ENCODE measurements at regions not wholly inside any gene's neighbourhood (a gene's known extent, or its start where the extent isn't known, plus 50 kb on each side); places are given as distances from the start of the nearest gene placed in this dataset.
"Not testable (repeated sequence)": the region's sequence is repeated elsewhere in the genome, so short reads cannot be mapped to it uniquely, and the experiment has no call there.

DNA sequence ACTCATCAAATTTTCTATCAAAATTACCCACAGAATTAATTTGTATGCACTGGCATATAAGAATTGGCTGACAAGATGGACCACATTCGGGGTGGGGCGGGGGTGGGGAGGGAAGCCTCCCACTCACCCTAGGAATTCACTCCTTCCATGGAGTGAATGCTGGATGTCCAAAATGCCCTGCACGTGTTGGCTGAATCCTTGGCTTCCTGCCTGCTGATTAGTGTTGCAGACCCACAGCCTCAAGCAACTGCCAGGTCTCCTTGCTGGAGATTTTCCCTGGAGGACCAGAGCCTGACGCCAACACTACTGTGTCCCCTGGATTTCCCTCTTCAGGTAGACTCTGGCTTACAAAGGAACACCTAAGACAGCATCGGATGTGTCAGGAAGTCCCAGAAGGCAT lies 575.7 kb upstream of the CDH11 start:
- H3K4me3 ChIP-seq (ENCODE audit: low read depth, low read length) = no peak overlapping the region
- no peak for DNase-seq (ENCODE audit: low read depth, low spot score)
- TF ChIP-seq, protein P1, sequence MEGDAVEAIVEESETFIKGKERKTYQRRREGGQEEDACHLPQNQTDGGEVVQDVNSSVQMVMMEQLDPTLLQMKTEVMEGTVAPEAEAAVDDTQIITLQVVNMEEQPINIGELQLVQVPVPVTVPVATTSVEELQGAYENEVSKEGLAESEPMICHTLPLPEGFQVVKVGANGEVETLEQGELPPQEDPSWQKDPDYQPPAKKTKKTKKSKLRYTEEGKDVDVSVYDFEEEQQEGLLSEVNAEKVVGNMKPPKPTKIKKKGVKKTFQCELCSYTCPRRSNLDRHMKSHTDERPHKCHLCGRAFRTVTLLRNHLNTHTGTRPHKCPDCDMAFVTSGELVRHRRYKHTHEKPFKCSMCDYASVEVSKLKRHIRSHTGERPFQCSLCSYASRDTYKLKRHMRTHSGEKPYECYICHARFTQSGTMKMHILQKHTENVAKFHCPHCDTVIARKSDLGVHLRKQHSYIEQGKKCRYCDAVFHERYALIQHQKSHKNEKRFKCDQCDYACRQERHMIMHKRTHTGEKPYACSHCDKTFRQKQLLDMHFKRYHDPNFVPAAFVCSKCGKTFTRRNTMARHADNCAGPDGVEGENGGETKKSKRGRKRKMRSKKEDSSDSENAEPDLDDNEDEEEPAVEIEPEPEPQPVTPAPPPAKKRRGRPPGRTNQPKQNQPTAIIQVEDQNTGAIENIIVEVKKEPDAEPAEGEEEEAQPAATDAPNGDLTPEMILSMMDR (IDR thresholded peaks at IDR 0.05; ENCODE audit: low read depth, low read length) = no peak
- in situ Hi-C loops (cut with HindIII; ENCODE audit: low sequenced_read_pairs) = no loop called here

DNA sequence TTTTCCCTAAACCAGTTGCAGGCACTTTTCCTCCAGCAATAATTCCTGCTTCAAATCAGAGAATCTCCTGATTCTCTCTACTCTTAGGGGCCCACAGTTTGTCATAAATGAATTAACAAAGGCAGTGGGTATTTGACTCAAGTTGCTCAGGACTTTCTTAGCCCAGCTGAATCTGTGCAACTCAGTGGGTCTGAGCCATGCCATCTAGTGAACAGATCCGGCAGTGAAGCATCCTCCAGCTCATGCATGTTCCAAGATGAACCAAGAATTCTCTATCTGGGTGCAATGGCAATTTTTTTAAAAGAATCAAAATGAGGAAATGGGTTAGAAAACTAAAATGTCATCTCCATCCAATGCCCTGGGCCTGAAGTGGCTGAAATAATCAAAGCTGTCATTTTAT lies 575.2 kb upstream of the CDH11 start:
- in situ Hi-C loops (cut with HindIII; ENCODE audit: low sequenced_read_pairs) = no loop called here

DNA sequence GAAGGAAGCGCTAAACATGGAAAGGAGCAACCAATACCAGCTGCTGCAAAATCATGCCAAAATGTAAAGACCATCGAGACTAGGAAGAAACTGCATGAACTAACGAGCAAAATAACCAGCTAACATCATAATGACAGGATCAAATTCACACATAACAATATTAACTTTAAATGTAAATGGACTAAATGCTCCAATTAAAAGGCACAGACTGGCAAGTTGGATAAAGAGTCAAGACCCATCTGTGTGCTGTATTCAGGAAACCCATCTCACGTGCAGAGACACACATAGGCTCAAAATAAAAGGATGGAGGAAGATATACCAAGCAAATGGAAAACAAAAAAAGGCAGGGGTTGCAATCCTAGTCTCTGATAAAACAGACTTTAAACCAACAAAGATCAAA lies 570.0 kb upstream of the CDH11 start:
- in situ Hi-C loops (cut with HindIII; ENCODE audit: low sequenced_read_pairs); H3K4me3 ChIP-seq (ENCODE audit: low read depth, low read length); DNase-seq (ENCODE audit: low read depth, low spot score): not testable (repeated sequence)

More for the DNA sequence above, 575.2 kb upstream of the CDH11 start:
- no peak for DNase-seq (ENCODE audit: low read depth, low spot score)
- TF ChIP-seq, protein P1 (IDR thresholded peaks at IDR 0.05; ENCODE audit: low read depth, low read length) = peak; percentile 9
- H3K4me3 ChIP-seq (ENCODE audit: low read depth, low read length) = no peak overlapping the region

DNA sequence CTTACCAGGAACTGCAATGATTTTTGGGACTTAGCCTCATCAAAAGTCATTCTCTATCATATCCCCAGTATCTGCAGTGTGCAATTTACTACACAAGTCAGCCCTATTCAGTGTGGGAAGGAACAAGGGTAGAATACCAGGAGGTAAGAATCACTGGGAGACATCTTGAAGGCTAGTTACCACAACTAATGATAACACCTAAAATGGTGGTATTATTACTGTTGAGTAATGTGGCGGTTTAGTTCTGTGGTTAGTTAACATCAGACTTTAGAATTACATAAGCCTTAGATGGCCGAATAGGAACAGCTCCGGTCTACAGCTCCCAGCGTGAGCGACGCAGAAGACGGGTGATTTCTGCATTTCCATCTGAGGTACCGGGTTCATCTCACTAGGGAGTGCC lies 567.9 kb upstream of the CDH11 start:
- TF ChIP-seq, protein P1 (IDR thresholded peaks at IDR 0.05; ENCODE audit: low read depth, low read length) = no peak
- in situ Hi-C loops (cut with HindIII; ENCODE audit: low sequenced_read_pairs) = no loop called here
- DNase-seq (ENCODE audit: low read depth, low spot score) = no peak
- no peak overlapping the region for H3K4me3 ChIP-seq (ENCODE audit: low read depth, low read length)

DNA sequence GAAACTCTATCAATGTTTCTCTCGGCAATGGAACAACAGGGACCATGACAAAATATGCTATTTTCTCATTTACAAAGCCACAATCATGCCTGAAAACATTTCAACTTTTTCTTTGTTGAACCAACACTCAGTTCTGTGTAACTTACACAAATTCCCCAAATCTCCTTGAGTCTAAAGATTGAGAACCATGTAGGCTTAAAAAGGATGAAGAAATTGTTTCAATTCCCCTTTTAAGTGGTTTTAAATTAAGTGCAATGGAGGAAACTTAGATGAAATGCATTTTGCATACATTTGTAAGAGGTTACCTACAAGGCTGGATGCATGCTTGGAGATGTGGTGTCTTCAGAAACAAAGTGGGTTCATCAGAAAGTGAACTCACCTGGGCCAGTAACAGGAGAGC lies 566.4 kb upstream of the CDH11 start:
- TF ChIP-seq, protein P1 (IDR thresholded peaks at IDR 0.05; ENCODE audit: low read depth, low read length) = no peak
- no peak for DNase-seq (ENCODE audit: low read depth, low spot score)
- in situ Hi-C loops (cut with HindIII; ENCODE audit: low sequenced_read_pairs) = no loop called here
- no peak overlapping the region for H3K4me3 ChIP-seq (ENCODE audit: low read depth, low read length)

DNA sequence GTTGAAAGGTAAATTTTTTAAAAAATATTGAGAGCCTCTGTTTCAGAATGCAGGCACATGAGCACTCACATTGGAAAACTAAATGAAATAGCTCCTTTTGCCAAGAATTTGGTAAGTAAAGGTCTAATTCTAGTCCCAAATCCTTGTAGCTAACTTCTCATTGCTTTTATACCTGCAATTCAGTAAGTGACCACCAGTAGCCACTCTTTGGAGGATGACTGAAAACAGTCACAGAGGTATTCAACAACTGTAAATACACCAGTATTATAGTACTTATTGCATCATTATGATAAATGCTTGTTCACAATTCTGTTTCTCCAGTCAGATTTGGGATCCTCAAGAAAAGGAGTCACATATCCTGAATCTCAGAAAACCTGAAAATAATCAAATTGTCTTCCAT lies 562.4 kb upstream of the CDH11 start:
- TF ChIP-seq, protein P1 (IDR thresholded peaks at IDR 0.05; ENCODE audit: low read depth, low read length) = peak; percentile 17
- H3K4me3 ChIP-seq (ENCODE audit: low read depth, low read length) = no peak overlapping the region
- in situ Hi-C loops (cut with HindIII; ENCODE audit: low sequenced_read_pairs) = no loop called here
- DNase-seq (ENCODE audit: low read depth, low spot score) = no peak

DNA sequence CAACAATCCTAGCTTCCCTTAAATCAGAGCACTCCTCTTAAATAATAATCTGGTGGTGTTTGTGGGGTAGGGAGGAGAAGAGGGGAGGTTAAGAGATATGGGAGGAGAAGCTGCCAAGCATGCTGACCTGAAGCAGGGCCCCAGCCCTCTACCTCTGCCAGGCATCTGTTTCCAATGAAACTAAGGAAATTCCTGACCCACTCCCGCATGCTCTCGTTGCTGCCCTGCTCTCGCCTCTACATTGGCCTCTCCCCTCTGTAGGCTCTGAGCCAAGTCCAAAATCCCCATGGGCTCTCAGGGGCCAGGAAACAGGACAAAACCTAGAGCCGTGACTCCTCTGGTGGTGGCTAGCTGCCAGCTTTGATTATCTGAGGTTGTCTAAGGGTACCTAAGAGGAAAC lies 559.5 kb upstream of the CDH11 start:
- in situ Hi-C loops (cut with HindIII; ENCODE audit: low sequenced_read_pairs) = no loop called here
- TF ChIP-seq, protein P1 (IDR thresholded peaks at IDR 0.05; ENCODE audit: low read depth, low read length) = no peak
- no peak overlapping the region for H3K4me3 ChIP-seq (ENCODE audit: low read depth, low read length)
- DNase-seq (ENCODE audit: low read depth, low spot score) = no peak
